ENCODE measurements at regions not wholly inside any gene's neighbourhood (a gene's known extent, or its start where the extent isn't known, plus 50 kb on each side); places are given as distances from the start of the nearest gene placed in this dataset.

DNA sequence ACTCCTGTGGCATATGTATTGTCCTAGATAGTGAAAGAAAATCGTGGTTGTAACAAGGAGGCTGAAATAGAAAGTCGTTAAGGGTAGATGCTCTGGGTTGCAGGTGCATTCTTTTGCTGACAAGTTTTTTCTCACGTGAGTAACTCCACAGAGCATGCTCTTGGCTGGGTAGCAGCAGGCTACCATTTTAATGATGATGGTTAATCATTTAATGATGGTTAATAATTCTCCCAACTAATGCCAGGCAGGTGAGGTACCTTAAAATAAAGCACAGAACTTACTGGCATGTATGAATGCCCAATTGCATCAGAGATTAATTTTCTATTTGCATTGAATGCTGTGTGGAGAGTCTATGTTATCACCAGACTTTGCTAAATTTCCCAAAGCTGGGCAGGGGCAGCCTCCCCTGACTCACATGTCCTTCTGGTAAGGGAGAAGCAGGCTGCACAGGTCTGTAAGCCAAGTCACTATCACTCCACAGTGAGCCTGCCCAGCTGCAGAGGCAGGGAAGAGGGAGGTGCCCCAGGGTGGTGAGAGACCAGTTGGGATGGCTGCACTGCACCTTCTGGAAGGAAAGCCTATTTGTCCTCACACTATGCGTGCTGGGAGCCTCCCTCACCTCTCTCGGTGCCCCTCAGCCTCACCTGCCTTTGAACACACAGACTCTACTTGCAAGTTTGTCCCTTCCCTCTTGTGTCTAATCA, 287.0 kb upstream of the IGFBP3 start:
- no peak for DNase-seq (ENCODE audit: low read depth)

DNA sequence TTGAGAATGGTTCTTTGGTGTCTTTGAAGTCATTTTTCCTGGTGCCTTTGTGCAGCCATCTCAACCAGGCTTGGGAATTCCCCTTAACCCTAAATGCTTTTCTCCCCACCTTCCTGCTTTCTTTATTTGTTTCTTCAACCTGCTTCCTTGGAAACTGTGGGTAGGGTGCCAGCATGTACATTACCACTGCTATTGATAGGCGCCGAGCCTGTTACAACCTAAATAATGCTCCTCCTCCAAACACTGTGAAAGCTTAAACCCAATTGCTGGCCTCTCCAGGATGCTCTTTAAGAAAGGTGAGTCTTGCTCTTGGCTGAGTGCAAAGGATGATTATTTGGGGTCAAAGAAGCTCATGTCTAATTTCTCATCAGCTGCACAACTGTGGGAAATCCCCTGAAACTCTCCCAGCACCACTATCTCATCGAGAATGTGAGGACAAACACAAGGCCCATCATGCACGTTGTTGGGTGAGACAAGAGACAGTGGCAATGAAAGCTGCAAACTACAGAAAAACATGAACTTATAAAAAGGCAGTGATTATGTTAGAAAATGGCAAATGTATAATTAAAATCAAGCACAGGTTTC, 285.5 kb upstream of the IGFBP3 start:
- DNase-seq (ENCODE audit: low read depth), result peak; percentile 72

DNA sequence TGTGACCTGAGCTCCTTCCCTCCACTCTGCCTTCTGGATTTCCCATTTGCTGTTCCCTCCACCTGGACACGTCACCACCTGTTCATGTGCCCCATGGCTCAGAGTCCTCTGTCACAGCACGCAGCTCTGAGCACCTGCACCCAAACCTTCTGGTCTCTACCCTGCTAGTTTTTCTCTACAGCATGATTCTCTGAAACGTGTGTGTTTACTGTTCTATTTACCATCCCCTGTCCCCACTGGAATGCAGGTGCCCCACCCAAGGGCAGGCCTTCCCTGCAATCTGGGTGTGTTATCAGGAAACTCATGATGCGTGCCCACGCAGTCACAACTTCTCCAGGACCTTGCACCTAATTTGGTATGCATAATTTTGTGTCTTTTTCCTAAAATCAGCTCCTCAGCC, 284.4 kb upstream of the IGFBP3 start:
- no peak for DNase-seq (ENCODE audit: low read depth)

DNA sequence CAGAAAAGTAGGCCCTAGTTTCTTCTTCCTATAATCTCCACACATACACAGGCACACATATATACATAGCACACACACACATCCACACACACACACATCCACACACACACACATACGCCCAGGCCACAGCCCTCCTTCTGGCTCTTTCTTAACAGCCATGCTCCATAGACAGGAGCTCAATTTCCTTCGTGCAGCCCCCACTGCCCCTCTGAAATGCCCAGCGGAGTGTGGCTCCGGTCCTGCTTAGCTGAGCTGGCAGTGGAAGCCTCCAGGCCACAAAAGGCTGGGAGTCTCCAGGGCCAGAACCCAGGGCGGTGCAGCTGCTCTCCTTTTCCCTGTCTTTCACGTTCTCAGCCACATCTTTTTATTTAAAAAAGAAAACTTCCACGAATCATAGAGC, 282.9 kb upstream of the IGFBP3 start:
- DNase-seq (ENCODE audit: low read depth), result no peak

DNA sequence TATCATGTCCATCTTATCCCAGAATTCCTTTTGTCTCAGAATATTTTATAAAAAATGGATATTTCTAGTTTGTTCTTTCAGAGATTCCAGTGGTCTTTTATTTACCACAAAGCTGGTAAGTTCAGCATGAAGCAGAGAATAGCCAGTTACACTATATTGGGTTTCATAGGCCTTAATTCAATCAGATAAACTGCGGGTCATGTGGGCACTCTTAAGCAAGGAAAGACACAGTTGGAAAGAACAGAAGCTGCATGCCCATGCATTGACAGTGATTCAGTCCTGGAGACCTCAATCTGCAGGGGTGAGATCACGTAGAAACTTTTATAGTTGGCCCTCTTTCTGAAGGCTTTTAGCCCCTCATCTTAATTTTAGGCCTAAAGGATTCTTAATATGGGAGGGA, 281.3 kb upstream of the IGFBP3 start:
- DNase-seq (ENCODE audit: low read depth), result no peak

DNA sequence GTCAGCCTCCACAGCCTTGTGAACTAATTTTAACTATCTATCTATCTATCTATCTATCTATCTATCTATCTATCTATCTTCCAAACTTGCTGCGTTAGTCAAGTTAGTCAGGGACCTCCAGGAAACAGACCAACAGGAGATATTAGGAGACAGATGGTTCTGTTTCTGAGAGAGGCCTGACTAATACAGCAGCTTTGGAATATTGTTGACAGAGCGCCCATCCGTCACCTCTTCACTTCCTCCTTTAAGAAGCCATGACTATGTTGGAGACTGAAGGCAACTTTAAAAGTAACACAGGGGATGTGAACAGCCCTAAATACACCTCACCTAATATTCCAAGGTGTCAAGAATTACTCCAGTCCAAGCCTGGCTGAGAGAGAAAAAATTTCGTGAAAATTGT, 280.9 kb upstream of the IGFBP3 start:
- no peak for DNase-seq (ENCODE audit: low read depth)

DNA sequence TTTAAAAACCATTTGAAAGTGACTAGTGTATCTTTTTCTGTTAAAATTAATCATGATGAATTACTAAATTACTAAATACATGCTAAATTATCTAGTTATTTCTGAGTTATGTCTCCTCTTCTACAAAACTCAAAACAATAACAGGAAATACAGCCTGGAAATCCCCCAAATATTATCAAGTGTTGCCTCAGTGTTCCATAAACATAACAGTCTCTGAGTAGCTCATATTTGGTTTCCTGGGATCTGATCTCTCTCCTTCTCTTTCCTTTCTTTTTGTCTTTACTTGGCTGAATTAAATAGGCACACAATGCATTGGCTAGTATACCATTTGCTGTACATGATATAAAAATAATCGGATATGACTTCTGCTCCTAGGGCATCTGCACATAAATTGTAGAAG, 277.6 kb upstream of the IGFBP3 start:
- DNase-seq (ENCODE audit: low read depth), result no peak

DNA sequence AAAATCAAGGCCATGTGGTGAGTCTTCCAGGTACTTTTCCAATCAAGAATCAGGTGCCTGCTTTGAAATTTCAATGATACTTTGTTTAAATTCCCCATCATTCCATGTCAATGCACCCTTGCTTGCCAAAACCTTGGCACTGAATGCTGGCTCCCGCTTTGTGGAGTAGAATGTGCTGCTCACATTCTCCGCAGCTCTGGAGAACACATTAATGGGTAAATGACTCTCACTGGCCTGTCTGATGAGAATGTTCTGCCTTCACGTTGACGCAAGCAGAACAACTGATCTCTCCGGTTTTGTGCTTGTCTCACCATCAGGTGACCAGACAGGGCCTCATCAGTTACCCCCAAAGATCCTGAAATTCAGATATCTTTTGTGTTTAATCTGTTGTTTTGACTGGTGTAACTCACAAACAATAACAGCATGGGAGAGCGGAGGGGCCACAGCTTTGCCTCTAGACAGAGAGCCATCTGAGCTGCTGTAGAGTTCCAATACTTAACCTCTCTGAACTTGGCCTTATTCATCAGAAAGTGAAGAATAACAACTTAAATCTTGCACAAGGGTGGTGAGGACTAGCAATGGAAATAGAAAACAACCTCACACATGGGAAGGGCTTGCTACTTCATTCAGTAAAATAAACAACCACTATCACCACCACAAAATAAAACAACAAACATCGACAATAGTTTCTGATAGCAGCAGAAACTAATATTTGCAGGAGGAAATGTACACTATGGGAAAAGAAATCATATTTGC, 276.9 kb upstream of the IGFBP3 start:
- DNase-seq (ENCODE audit: low read depth), result no peak

DNA sequence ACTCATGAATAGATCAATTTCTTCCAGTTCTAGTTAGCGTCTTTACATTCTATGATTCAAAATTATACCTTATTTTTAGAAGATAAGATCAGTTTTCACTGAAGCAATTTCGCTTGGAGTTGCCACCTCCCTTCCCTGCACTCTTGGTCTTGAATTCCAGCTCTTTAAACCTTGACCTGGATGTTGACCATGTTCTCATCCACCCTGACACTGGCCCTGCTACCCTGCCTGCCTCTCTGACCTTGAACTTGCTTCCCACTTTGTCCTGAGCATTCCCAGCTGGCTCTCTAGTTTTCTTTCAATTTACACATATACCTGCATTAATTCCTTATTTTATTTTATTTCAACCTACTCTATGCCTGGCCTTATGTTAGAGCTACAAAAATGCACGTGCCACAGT, 274.9 kb upstream of the IGFBP3 start:
- DNase-seq (ENCODE audit: low read depth), result no peak

DNA sequence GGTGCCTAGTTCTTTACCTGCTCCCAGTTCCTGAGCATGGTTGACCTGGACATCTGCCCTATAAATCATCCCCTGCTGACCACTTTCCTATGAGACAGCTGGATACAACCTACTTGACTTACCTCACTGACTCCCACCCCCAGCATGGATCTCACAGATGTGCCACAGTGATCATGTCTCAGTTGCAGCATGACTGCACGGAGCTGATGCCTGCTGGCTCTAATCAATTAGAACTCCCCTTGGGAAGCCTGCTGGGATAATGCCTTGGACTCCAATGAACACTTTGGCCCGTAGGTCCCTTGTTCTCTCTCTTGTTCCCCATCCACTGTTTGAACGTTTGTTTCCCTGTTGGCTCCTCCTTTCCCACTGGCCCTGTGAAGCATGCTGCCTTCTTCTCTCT, 271.2 kb upstream of the IGFBP3 start:
- DNase-seq (ENCODE audit: low read depth), result no peak

DNA sequence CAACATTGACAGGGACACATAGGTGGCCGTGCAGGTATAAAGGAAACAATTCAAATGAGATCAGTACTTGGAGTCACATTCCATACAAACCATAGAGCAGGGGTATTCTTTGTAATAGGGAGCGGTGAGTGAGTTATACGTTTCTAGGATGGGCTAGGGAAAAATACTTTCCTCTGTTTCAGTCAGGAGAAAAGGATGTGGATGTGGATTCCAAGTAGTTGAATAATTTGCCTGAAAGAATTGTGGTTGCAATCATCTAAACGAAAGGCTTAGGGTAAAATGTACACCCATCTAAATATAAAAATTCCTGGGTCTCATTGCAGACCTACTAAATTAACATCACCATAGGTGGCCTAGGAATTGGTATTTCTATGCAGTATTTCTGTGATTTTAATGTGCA, 270.7 kb upstream of the IGFBP3 start:
- DNase-seq (ENCODE audit: low read depth), result no peak

DNA sequence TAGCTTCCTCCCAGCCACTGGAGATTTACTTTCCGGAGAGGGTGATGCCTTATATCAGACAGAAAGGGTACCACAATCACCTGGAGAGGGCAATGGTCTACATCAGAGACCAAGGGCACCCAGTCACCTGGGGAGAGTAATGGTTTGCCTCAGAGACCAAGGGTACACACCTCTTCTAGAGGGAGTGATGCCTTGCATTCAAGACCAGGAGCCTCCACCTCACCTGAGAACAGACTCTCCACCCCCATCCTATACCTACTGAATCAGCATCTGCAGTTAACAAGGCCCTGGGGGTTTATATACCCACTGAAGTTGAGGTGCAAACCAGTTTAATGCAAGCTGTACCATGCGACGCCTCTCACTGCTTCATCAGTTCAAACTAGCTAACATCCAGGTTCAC, 270.2 kb upstream of the IGFBP3 start:
- no peak for DNase-seq (ENCODE audit: low read depth)

DNA sequence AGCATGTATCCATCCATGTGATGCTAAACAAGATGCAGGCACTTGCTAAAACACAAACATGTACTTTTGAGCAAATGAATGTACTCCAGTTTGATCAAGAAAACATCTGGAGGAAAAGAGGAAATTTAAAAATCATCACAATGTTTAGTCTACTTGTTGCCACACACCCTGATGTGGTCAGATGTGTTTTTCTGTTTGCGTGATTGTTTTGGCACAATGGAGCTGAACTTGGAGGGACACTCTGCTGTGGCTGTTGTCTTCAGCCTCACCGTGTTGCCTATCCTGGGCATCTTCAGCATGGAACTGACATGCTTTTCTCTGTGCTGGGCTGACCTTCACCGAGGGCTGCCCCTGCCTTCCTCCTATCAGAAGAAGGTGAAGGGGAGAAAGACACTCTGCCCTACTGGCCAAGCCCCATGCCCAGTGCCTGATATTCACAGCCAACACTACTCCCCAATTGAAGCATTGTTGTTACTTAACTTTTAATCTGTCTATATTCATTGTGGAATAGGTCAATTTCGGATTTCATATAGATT, 268.3 kb upstream of the IGFBP3 start:
- DNase-seq (ENCODE audit: low read depth), result no peak

DNA sequence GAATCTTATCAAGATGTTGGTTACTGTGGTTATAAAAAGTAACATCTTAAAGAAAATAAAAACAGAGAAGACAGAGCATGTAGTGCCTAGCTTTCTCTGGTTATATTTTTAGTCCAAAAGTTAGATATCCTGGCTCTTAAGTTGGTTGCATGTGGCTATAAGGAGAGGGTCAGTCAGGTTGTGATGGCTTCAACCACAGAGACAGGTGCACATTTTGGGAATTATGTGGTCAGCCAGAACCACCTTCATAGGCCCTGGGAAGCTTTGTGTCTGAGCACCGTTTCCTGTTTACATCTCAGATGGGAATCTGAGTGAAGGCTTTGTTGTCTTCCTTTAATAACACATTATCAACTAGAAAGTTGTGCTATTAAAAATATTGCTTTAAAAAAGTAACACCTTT, 265.1 kb upstream of the IGFBP3 start:
- no peak for DNase-seq (ENCODE audit: low read depth)

DNA sequence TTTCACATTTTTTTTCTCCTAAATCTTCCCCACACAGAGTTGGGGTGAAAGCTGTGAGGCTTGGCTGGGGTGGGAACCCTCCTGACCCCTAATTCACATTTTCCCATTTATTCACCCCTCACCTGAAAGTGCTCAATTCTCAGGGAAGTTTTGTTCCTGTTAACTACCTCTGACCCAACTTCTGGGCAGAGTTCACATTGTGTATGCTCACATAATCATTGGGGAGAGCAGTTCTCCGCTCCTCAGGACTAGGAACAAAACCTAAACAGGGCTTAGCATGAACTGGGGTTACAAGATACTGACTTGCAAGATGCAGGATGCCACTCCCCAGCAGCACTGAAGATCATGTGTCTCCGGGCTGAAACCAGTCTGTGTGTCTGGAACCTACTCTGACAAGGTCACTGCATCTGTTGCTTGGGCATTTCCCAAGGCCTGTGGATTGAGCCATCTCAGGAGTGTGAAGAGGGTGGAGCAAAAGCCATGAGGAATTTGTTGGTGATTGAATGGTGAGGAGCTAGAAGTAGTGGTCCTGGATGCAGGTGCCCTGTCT, 258.1 kb upstream of the IGFBP3 start:
- no peak for DNase-seq (ENCODE audit: low read depth)

DNA sequence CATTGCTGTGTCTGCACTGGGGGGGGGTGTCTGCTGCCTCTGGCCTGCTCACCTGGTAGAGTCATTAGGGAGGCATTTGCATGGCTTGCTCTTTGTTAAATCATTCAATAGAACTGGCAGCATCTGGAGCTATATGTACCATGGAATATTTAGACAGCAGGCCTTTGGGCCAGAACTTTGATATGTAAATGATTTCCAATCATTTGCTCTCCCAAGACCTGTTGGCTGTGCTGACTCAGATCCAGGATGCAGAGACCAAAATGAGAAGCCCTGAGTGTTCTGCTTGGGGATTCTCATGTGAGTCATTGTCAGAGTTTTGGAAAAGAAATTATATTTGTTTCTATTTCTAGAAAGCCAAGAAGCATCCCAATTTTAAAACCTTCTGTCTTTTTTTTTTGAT, 257.6 kb upstream of the IGFBP3 start:
- DNase-seq (ENCODE audit: low read depth), result peak; percentile 53

DNA sequence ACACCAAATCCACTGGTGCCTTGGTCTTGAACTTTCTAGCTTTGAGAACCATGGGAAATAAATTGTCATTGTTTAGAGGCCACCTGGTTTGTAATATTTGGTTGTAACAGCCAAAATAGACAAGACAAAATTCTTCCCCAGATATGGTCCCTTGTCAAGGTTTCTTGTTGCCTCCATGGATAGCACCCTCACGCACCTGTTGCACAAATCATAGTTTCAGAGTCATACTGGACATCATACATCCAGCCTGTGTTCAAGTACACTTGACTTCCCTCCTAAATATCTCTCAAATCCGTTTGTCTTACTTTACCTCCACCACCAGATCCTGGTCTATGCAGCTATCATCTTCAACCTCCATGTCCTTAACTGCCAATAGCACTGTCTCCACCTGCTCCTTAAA, 256.7 kb upstream of the IGFBP3 start:
- no peak for DNase-seq (ENCODE audit: low read depth)

DNA sequence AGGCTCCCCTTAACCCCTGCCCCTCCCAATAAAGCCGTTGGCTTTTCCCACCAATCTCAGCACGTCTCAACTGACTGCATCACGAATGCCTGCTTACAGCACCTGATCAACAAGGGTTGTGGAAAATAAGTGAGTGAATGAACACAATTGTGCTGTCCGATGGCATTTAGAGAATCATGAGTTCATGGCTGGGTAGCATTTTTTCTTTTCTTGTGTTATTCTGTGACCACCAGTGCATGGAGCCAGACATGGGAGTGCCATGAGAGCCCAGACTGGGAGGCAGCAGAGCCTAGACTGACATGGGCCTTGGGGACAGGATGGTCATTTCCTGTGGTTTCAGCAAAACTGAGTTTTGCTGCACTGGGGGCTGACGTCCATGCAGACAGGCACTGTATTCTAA, 254.1 kb upstream of the IGFBP3 start:
- DNase-seq (ENCODE audit: low read depth), result no peak

DNA sequence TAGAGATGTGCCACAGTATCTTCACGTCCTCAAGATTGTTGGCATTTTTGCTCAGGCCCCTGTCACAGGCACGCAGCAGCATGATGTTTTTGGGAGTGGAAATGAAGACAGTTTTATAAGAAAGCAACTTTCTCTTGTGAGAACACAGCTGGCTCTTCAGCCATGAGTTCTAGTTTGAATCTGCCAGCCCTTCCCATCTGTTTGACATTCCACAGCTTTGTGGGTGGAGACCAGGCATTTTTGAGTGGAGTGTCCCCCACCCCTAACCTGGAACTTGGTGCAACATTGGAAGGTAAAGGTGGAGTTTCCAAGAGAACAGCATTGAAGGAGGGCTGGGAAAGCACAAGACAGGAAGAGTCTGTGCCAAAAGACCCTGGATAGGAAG, 253.1 kb upstream of the IGFBP3 start:
- no peak for DNase-seq (ENCODE audit: low read depth)

DNA sequence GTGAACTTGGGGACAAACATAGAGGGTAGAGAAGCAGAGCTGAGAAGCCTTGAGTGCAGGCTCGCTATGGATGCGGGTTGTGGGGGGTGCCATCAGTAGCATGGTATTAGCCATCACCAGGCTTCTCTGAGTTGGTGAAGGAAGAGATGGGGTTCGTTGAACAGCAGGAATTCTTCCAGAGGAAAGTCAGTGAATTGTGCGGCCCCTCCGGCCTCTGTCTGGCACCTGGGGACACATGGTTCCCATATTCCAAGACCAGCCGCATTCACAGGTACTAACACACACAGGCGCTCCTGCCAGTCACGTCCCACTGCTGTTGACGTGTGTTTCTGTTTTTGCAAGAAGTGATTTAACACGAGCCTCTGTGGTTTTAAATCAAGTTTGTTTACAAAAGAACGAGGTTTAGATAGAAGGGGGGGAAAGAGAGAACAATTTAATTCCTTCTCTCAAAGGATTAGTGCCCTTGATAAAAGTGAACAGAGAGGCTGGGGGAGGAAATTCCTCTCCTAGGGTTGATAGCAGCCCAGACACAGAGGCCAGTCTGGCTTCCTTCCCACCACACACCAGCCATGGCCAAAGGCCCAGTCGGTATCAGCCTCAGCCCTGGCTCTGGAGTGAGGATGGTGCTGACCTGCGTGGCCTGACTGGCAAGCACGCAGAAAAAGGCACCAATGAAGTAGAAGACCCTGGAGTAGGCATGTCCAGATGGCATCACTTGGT, 252.6 kb upstream of the IGFBP3 start:
- no peak for DNase-seq (ENCODE audit: low read depth)

DNA sequence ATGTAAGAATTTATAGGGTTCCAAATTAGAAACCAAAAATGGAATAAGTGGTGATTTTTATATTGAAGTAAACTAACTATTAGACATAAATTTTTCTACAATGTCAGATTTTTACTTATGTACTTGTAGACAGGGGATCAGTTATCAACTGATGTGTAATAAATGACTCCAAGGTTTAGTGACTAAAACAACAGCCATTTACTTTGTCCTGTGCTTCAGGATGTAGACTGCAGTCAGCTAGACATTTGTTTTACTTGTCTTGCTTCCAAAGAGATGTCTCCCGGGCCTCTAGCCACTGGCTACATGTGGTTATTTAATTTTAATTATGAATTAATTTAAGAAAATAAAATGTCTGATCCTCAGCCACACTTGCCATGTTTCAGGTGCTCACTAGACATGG, 249.7 kb upstream of the IGFBP3 start:
- DNase-seq (ENCODE audit: low read depth), result no peak

DNA sequence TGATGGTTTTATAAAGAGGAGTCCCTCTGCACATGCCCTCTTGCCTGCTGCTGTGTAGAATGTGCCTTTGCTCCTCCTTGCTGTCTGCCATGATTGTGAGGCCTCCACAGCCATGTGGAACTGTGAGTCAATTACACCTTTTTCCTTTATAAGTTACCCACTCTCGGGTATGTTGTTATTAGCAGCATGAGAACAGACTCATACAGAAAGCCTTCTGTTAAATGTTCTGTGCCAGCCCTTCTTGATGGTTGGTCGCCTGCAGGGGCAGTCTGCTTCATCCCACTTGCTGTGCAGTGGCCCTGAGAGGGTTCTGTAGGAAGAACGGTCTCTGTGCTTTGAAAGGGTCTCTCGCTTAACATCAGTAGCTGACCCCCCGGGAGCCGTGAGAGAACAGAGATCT, 248.9 kb upstream of the IGFBP3 start:
- no peak for DNase-seq (ENCODE audit: low read depth)
